Natural killer cell (primary cell): ENCODE measurements at regions not wholly inside any gene's neighbourhood (a gene's known extent, or its start where the extent isn't known, plus 50 kb on each side); places are given as distances from the start of the nearest gene placed in this dataset.
A peak's percentile ranks its signal among the peaks of the same experiment; 100 is the strongest.
"Not testable (repeated sequence)": the region's sequence is repeated elsewhere in the genome, so short reads cannot be mapped to it uniquely, and the experiment has no call there.

Experiments
- ATAC-seq, 3 donors: fragments of 150-1000 bp in 2 of 3; fragments of 200-7000 bp in 1 of 3; cut with Tn5 transposase; 1 replicate in 1 of 3; 2 replicates in 2 of 3; pipeline ENCODE4 v1.10.0; 2021; ENCODE audit warnings: mild to moderate bottlenecking in 2 of 3, moderate library complexity in 2 of 3
- DNase-seq, 2 donors: peaks; one replicate each; pipeline versions ENCODE4 v3.0.0 to v3.0.0-alpha.2; 2013 to 2021; ENCODE audit warnings: mixed read lengths in 1 of 2
- H3K27ac ChIP-seq: one replicate; pipeline ENCODE4 v1.5.1; 2013; ENCODE audit warnings: mild to moderate bottlenecking, low read length
- H3K27me3 ChIP-seq: one replicate; pipeline ENCODE4 v1.6.1; 2013; ENCODE audit warnings: low read length; ENCODE audit not compliant: control insufficient read depth, insufficient read depth
- H3K36me3 ChIP-seq: one replicate; pipeline ENCODE4 v1.6.1; 2013; ENCODE audit warnings: low read length; ENCODE audit not compliant: control insufficient read depth, insufficient read depth
- H3K4me1 ChIP-seq: one replicate; pipeline ENCODE4 v1.6.1; 2013; ENCODE audit warnings: low read length; ENCODE audit not compliant: control insufficient read depth, insufficient read depth
- H3K4me3 ChIP-seq: one replicate; pipeline ENCODE4 v1.5.1; 2013; ENCODE audit warnings: low read length
- H3K9me3 ChIP-seq: one replicate; pipeline ENCODE4 v1.6.1; 2013; ENCODE audit warnings: low read length; ENCODE audit not compliant: control insufficient read depth, insufficient read depth
- H3K27ac Mint-ChIP-seq, 2 donors: one replicate each; pipeline ENCODE4 v1.8.0; 2022; ENCODE audit warnings: mild to moderate bottlenecking in 2 of 2, mixed read lengths in 2 of 2, moderate library complexity in 1 of 2
- H3K27me3 Mint-ChIP-seq, 2 donors: one replicate each; pipeline ENCODE4 v1.8.0; 2022; ENCODE audit warnings: low read depth in 2 of 2, mixed read lengths in 2 of 2
- H3K36me3 Mint-ChIP-seq: one replicate; pipeline ENCODE4 v1.8.0; 2022; ENCODE audit warnings: mixed read lengths
- H3K4me1 Mint-ChIP-seq, 2 donors: one replicate each; pipeline ENCODE4 v1.8.0; 2022; ENCODE audit warnings: mixed read lengths in 2 of 2
- H3K4me3 Mint-ChIP-seq: one replicate; pipeline ENCODE4 v1.8.0; 2022; ENCODE audit warnings: mild to moderate bottlenecking, moderate library complexity, mixed read lengths
- H3K9me3 Mint-ChIP-seq, 2 donors: one replicate each; pipeline ENCODE4 v1.8.0; 2022; ENCODE audit warnings: mixed read lengths in 2 of 2
- CTCF ChIP-seq: fragments of 200-600 bp; IDR thresholded peaks from one replicate; pipeline ENCODE4 v1.8.0; 2022; ENCODE audit warnings: antibody characterized with exemption
- WGBS: methylation state at CpG from one replicate; pipeline ENCODE4 v1.1.7; 2013; ENCODE audit warnings: missing lambda C conversion rate; ENCODE audit not compliant: insufficient coverage; 5-methylcytosine and 5-hydroxymethylcytosine counted together
- intact Hi-C: fragments of 100-400 bp; cut with micrococcal nuclease; formaldehyde crosslinking; loops from one replicate; pipeline ENCODE4 v1.14.2; 2022

- no peaks in the 10 kb centered on the region for H3K36me3 ChIP-seq
- no peak overlapping the region for H3K4me3 Mint-ChIP-seq
- H3K36me3 Mint-ChIP-seq = no peaks in the 10 kb centered on the region
- no peaks in the 10 kb centered on the region for H3K4me1 Mint-ChIP-seq
- H3K27me3 ChIP-seq = no peaks in the 10 kb centered on the region
- DNase-seq (no peak), ATAC-seq (peak in 1 of 3 donors; percentile 33)
- no peak for TF ChIP-seq CTCF
- H3K27ac ChIP-seq = no peak overlapping the region
- no peak overlapping the region for H3K27ac Mint-ChIP-seq
- WGBS = 95% methylated on average over 14 of the region's 14 CpGs
- H3K4me1 ChIP-seq = no peaks in the 10 kb centered on the region
- no peaks in the 10 kb centered on the region for H3K27me3 Mint-ChIP-seq
- no peak overlapping the region for H3K4me3 ChIP-seq
- intact Hi-C loops = no loop called here
- H3K9me3 ChIP-seq = peaks cover 6% of the 10 kb centered on the region
- peaks cover 0 to 3% of the 10 kb centered on the region in 2 donors for H3K9me3 Mint-ChIP-seq
These were observed 129.7 kb downstream of the IGLL1 start for GRCh38 chr22:23450434-23450795.

GRCh38 chr22:23449748-23450433, 130.2 kb downstream of the IGLL1 start:
- H3K9me3 ChIP-seq, H3K4me1 Mint-ChIP-seq, H3K27me3 ChIP-seq, H3K27ac ChIP-seq, H3K9me3 Mint-ChIP-seq, DNase-seq, H3K27ac Mint-ChIP-seq, H3K4me3 ChIP-seq, ATAC-seq, H3K4me3 Mint-ChIP-seq, H3K27me3 Mint-ChIP-seq, H3K36me3 ChIP-seq, H3K36me3 Mint-ChIP-seq, H3K4me1 ChIP-seq, intact Hi-C loops: not testable (repeated sequence)
- 92% methylated on average over 28 of the region's 28 CpGs for WGBS

- H3K9me3 Mint-ChIP-seq, intact Hi-C loops, ATAC-seq, H3K36me3 Mint-ChIP-seq, H3K27ac Mint-ChIP-seq, H3K4me3 Mint-ChIP-seq, H3K4me1 Mint-ChIP-seq, DNase-seq, H3K27ac ChIP-seq, H3K27me3 ChIP-seq, H3K4me3 ChIP-seq, H3K4me1 ChIP-seq, H3K9me3 ChIP-seq, H3K36me3 ChIP-seq, H3K27me3 Mint-ChIP-seq: not testable (repeated sequence)
- WGBS = 93% methylated on average over 31 of the region's 31 CpGs
These were observed 131.4 kb downstream of the IGLL1 start for GRCh38 chr22:23448499-23449288.

- no peak for TF ChIP-seq CTCF
- Mint-ChIP-seq H3K36me3 (no peaks in the 10 kb centered on the region), H3K27ac (no peak overlapping the region), H3K4me1 (no peaks in the 10 kb centered on the region), H3K27me3 (peaks cover 3 to 12% of the 10 kb centered on the region in 2 donors), H3K9me3 (peaks cover 0 to 3% of the 10 kb centered on the region in 2 donors), H3K4me3 (no peak overlapping the region)
- H3K4me1 ChIP-seq = no peaks in the 10 kb centered on the region
- 92% methylated on average over 30 of the region's 30 CpGs for WGBS
- ATAC-seq (no peak), DNase-seq (no peak)
- intact Hi-C loops = no loop called here
- no peaks in the 10 kb centered on the region for H3K36me3 ChIP-seq
- no peak overlapping the region for H3K27ac ChIP-seq
- H3K9me3 ChIP-seq = peaks cover 6% of the 10 kb centered on the region
- no peaks in the 10 kb centered on the region for H3K27me3 ChIP-seq
- no peak overlapping the region for H3K4me3 ChIP-seq
These were observed 133.2 kb downstream of the IGLL1 start for GRCh38 chr22:23446796-23447350.

GRCh38 chr22:23446194-23446593, 133.9 kb downstream of the IGLL1 start:
- H3K36me3 Mint-ChIP-seq, H3K27ac ChIP-seq, DNase-seq, H3K4me3 ChIP-seq, H3K4me3 Mint-ChIP-seq, H3K4me1 ChIP-seq, H3K36me3 ChIP-seq, H3K9me3 ChIP-seq, ATAC-seq, intact Hi-C loops, H3K4me1 Mint-ChIP-seq, H3K27ac Mint-ChIP-seq, H3K9me3 Mint-ChIP-seq, H3K27me3 ChIP-seq: not testable (repeated sequence)
- peaks cover 3 to 12% of the 10 kb centered on the region in 2 donors for H3K27me3 Mint-ChIP-seq

- H3K4me1 Mint-ChIP-seq, ATAC-seq, intact Hi-C loops, H3K36me3 Mint-ChIP-seq, H3K4me1 ChIP-seq, H3K4me3 ChIP-seq, H3K9me3 Mint-ChIP-seq, DNase-seq, H3K27ac Mint-ChIP-seq, H3K27me3 ChIP-seq, H3K4me3 Mint-ChIP-seq, H3K27ac ChIP-seq, H3K9me3 ChIP-seq, H3K36me3 ChIP-seq: not testable (repeated sequence)
- WGBS = no CpG with 5 or more reads among the region's 2 CpGs
- H3K27me3 Mint-ChIP-seq = peaks cover 3 to 13% of the 10 kb centered on the region in 2 donors
These were observed 136.2 kb downstream of the IGLL1 start for GRCh38 chr22:23443905-23444304.
